Cerebellar nuclear complex (tissue), 1 donor: ENCODE measurements at regions not wholly inside any gene's neighbourhood (a gene's known extent, or its start where the extent isn't known, plus 50 kb on each side); places are given as distances from the start of the nearest gene placed in this dataset.

ENCODE experiments used
- DNase-seq, 2 experiments: peaks; one replicate each; lab custom pipeline; 2025; lab: John Stamatoyannopoulos, UW

- DNase-seq: no peak
These were observed 57.9 kb upstream of the SLC5A9 start for GRCh38 chr1:48164571-48164970.

- no peak for DNase-seq
These were observed 61.9 kb upstream of the SLC5A9 start for GRCh38 chr1:48160486-48161132.

GRCh38 chr1:48139275-48139674 lies 83.2 kb upstream of the SLC5A9 start:
- no peak for DNase-seq

GRCh38 chr1:48127735-48128685 lies 94.5 kb upstream of the SLC5A9 start:
- DNase-seq: no peak

- no peak for DNase-seq
These were observed 98.9 kb upstream of the SLC5A9 start for GRCh38 chr1:48123647-48124046.

GRCh38 chr1:48121955-48122354 lies 100.6 kb upstream of the SLC5A9 start:
- no peak for DNase-seq

GRCh38 chr1:48120621-48121020 lies 101.9 kb upstream of the SLC5A9 start:
- no peak for DNase-seq

- no peak for DNase-seq
These were observed 106.7 kb upstream of the SLC5A9 start for GRCh38 chr1:48115835-48116234.

- no peak for DNase-seq
These were observed 107.7 kb upstream of the SLC5A9 start for GRCh38 chr1:48114596-48115382.

GRCh38 chr1:48109390-48110013 lies 112.3 kb upstream of the TRABD2B start:
- DNase-seq: no peak

- DNase-seq: no peak
These were observed 110.3 kb upstream of the TRABD2B start for GRCh38 chr1:48107516-48107915.

GRCh38 chr1:48106049-48106448 lies 108.9 kb upstream of the TRABD2B start:
- DNase-seq: no peak

- no peak for DNase-seq
These were observed 108.0 kb upstream of the TRABD2B start for GRCh38 chr1:48105165-48105564.

- DNase-seq: no peak
These were observed 106.3 kb upstream of the TRABD2B start for GRCh38 chr1:48103495-48103894.

- no peak for DNase-seq
These were observed 105.6 kb upstream of the TRABD2B start for GRCh38 chr1:48102766-48103165.

- no peak for DNase-seq
These were observed 102.0 kb upstream of the TRABD2B start for GRCh38 chr1:48099072-48099773.

GRCh38 chr1:48093696-48094528 lies 96.7 kb upstream of the TRABD2B start:
- no peak for DNase-seq

GRCh38 chr1:48093147-48093546 lies 96.0 kb upstream of the TRABD2B start:
- no peak for DNase-seq

GRCh38 chr1:48092401-48092800 lies 95.2 kb upstream of the TRABD2B start:
- no peak for DNase-seq

GRCh38 chr1:48089356-48089891 lies 92.2 kb upstream of the TRABD2B start:
- DNase-seq: no peak
